Liver (tissue), 8 donors: ENCODE measurements at regions not wholly inside any gene's neighbourhood (a gene's known extent, or its start where the extent isn't known, plus 50 kb on each side); places are given as distances from the start of the nearest gene placed in this dataset.

Experiments
- DNase-seq: peaks from one replicate; pipeline ENCODE4 v3.0.0-alpha.2; 2017; ENCODE audit warnings: low spot score
- H3K27ac ChIP-seq, 2 donors: one replicate each; pipeline ENCODE4 v1.7.0; 2013; ENCODE audit warnings: inconsistent platforms in 2 of 2, low read length in 2 of 2, control low read depth in 1 of 2, low read depth in 1 of 2, mild to moderate bottlenecking in 1 of 2
- H3K27me3 ChIP-seq, 4 donors: one replicate each; pipeline versions ENCODE4 v1.6.1 to v1.7.0; 2013; ENCODE audit warnings: low read length in 3 of 4, inconsistent platforms in 1 of 4, mild to moderate bottlenecking in 1 of 4, moderate library complexity in 1 of 4; ENCODE audit not compliant: control insufficient read depth in 4 of 4, insufficient read depth in 4 of 4
- H3K36me3 ChIP-seq, 4 donors: one replicate each; pipeline versions ENCODE4 v1.6.1 to v1.7.0; 2013; ENCODE audit warnings: low read length in 3 of 4, mild to moderate bottlenecking in 3 of 4, low read depth in 1 of 4, moderate library complexity in 1 of 4; ENCODE audit not compliant: control insufficient read depth in 4 of 4, insufficient read depth in 3 of 4
- H3K4me1 ChIP-seq, 4 donors: one replicate each; pipeline versions ENCODE4 v1.6.1 to v1.7.0; 2013; ENCODE audit warnings: low read length in 3 of 4, mild to moderate bottlenecking in 3 of 4, moderate library complexity in 1 of 4; ENCODE audit not compliant: control insufficient read depth in 4 of 4, insufficient read depth in 4 of 4
- H3K4me3 ChIP-seq, 3 donors: one replicate each; pipeline versions ENCODE4 v1.6.1 to v1.7.0; 2013; ENCODE audit warnings: low read length in 3 of 3, control low read depth in 1 of 3, low read depth in 1 of 3, mild to moderate bottlenecking in 1 of 3
- H3K9ac ChIP-seq, 2 donors: one replicate each; pipeline ENCODE4 v1.7.0; 2013; ENCODE audit warnings: low read length in 2 of 2, mild to moderate bottlenecking in 2 of 2, moderate library complexity in 2 of 2, control low read depth in 1 of 2, low read depth in 1 of 2
- H3K9me3 ChIP-seq, 4 donors: one replicate each; pipeline versions ENCODE4 v1.6.1 to v1.7.0; 2013; ENCODE audit warnings: low read length in 3 of 4; ENCODE audit not compliant: control insufficient read depth in 4 of 4
- EGR1 ChIP-seq, 2 donors: IDR thresholded peaks; 2 replicates each; pipeline ENCODE4 v1.6.1; 2016 to 2018; ENCODE audit warnings: antibody characterized with exemption in 2 of 2, low read depth in 2 of 2
- FOXA1 ChIP-seq: IDR thresholded peaks from 2 replicates; pipeline ENCODE4 v1.6.1; 2016; ENCODE audit warnings: antibody characterized with exemption
- FOXA2 ChIP-seq: IDR thresholded peaks from 2 replicates; pipeline ENCODE4 v1.6.1; 2016; ENCODE audit warnings: antibody characterized with exemption
- GABPA ChIP-seq, 2 donors: IDR thresholded peaks in 1 of 2; conservative IDR thresholded peaks in 1 of 2; 2 replicates each; pipeline ENCODE4 v1.6.1; 2016; ENCODE audit warnings: antibody characterized with exemption in 2 of 2, mild to moderate bottlenecking in 1 of 2, moderate library complexity in 1 of 2
- HNF4A ChIP-seq, 2 donors: conservative IDR thresholded peaks; 2 replicates each; pipeline ENCODE4 v1.6.1; 2016; ENCODE audit warnings: antibody characterized with exemption in 2 of 2, mild to moderate bottlenecking in 2 of 2
- HNF4G ChIP-seq: IDR thresholded peaks from 2 replicates; pipeline ENCODE4 v1.6.1; 2016; ENCODE audit warnings: antibody characterized with exemption
- JUND ChIP-seq, 2 donors: IDR thresholded peaks; 2 replicates each; pipeline ENCODE4 v1.6.1; 2016; ENCODE audit warnings: antibody characterized with exemption in 2 of 2
- NR2F2 ChIP-seq: IDR thresholded peaks from 2 replicates; pipeline ENCODE4 v1.6.1; 2016; ENCODE audit warnings: antibody characterized with exemption
- RAD21 ChIP-seq, 2 donors: IDR thresholded peaks; 2 replicates each; pipeline ENCODE4 v1.6.1; 2016; ENCODE audit warnings: antibody characterized with exemption in 2 of 2, mild to moderate bottlenecking in 2 of 2
- RXRA ChIP-seq, 2 donors: IDR thresholded peaks; 2 replicates each; pipeline ENCODE4 v1.6.1; 2017 to 2018; ENCODE audit warnings: antibody characterized with exemption in 2 of 2, mild to moderate bottlenecking in 1 of 2
- SP1 ChIP-seq: IDR thresholded peaks from 2 replicates; pipeline ENCODE4 v1.6.1; 2018; ENCODE audit warnings: antibody characterized with exemption, mild to moderate bottlenecking
- TAF1 ChIP-seq: conservative IDR thresholded peaks from 2 replicates; pipeline ENCODE4 v1.6.1; 2016; ENCODE audit warnings: antibody characterized with exemption, mild to moderate bottlenecking
- YY1 ChIP-seq: IDR thresholded peaks from 2 replicates; pipeline ENCODE4 v1.6.1; 2016; ENCODE audit warnings: antibody characterized with exemption, mild to moderate bottlenecking
- WGBS: extraction: QIAGEN DNeasy Blood & Tissue Kit; methylation state at CpG from one replicate; pipeline ENCODE4 v1.1.7; 2013; 5-methylcytosine and 5-hydroxymethylcytosine counted together
- TF ChIP-seq, protein P1 (sequence below): IDR thresholded peaks from 2 replicates; pipeline ENCODE4 v1.6.1; 2016; ENCODE audit warnings: antibody characterized with exemption
- TF ChIP-seq, protein P2 (sequence below): IDR thresholded peaks from 2 replicates; pipeline ENCODE4 v1.6.1; 2016; ENCODE audit warnings: antibody characterized with exemption
- TF ChIP-seq, protein P3 (sequence below): fragments of 150-350 bp; IDR thresholded peaks from 2 replicates; pipeline ENCODE4 v1.5.1; 2017; ENCODE audit warnings: improper control_type of control experiment, low read depth, low read length; ENCODE audit not compliant: missing input control
- TF ChIP-seq, protein P4 (sequence below): IDR thresholded peaks from 2 replicates; pipeline ENCODE4 v1.6.1; 2016; ENCODE audit warnings: antibody characterized with exemption
- TF ChIP-seq, protein P5 (sequence below): IDR thresholded peaks from 2 replicates; pipeline ENCODE4 v1.6.1; 2016; ENCODE audit warnings: antibody characterized with exemption, mild to moderate bottlenecking
- donor health status: healthy.
- donor health status: healthy.
- donor health status: healthy.
- donor health status: healthy.
- donor health status: healthy.

DNA sequence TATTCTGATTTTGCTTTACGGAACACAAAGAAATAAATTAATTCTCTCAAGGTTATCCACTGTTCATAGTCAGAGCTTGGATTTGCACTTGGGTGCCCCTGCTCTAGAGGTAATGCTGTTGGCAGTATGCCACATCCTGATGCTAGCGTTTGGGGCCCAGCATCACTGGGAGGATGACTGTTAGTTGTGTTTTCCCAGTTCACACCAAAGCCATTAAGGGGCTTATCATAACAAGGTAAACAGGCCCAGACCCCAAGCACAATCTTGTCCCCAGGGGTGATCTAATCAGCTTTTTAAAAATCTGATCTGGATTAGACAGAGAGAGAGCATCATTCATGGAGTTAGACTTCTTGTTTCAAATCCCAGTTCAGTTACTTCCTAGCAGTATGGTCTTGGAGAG is 60.2 kb upstream of the PBX1 start:
- Histone ChIP-seq H3K4me3 (no peak overlapping the region), H3K4me1 (no peaks in the 10 kb centered on the region), H3K27ac (no peak overlapping the region), H3K9ac (no peak overlapping the region), H3K36me3 (no peaks in the 10 kb centered on the region), H3K27me3 (no peaks in the 10 kb centered on the region), H3K9me3 (no peaks in the 10 kb centered on the region)
- 82% methylated on average over 2 of the region's 2 CpGs for WGBS
- TF ChIP-seq, protein P1, sequence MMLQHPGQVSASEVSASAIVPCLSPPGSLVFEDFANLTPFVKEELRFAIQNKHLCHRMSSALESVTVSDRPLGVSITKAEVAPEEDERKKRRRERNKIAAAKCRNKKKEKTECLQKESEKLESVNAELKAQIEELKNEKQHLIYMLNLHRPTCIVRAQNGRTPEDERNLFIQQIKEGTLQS = no peak
- TF ChIP-seq FOXA1 = no peak
- TF ChIP-seq YY1 = no peak
- TF ChIP-seq NR2F2 = no peak
- no peak for TF ChIP-seq JUND (IDR thresholded peaks at IDR 0.05)
- TF ChIP-seq, protein P2, sequence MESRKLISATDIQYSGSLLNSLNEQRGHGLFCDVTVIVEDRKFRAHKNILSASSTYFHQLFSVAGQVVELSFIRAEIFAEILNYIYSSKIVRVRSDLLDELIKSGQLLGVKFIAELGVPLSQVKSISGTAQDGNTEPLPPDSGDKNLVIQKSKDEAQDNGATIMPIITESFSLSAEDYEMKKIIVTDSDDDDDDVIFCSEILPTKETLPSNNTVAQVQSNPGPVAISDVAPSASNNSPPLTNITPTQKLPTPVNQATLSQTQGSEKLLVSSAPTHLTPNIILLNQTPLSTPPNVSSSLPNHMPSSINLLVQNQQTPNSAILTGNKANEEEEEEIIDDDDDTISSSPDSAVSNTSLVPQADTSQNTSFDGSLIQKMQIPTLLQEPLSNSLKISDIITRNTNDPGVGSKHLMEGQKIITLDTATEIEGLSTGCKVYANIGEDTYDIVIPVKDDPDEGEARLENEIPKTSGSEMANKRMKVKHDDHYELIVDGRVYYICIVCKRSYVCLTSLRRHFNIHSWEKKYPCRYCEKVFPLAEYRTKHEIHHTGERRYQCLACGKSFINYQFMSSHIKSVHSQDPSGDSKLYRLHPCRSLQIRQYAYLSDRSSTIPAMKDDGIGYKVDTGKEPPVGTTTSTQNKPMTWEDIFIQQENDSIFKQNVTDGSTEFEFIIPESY = no peak
- TF ChIP-seq, protein P3, sequence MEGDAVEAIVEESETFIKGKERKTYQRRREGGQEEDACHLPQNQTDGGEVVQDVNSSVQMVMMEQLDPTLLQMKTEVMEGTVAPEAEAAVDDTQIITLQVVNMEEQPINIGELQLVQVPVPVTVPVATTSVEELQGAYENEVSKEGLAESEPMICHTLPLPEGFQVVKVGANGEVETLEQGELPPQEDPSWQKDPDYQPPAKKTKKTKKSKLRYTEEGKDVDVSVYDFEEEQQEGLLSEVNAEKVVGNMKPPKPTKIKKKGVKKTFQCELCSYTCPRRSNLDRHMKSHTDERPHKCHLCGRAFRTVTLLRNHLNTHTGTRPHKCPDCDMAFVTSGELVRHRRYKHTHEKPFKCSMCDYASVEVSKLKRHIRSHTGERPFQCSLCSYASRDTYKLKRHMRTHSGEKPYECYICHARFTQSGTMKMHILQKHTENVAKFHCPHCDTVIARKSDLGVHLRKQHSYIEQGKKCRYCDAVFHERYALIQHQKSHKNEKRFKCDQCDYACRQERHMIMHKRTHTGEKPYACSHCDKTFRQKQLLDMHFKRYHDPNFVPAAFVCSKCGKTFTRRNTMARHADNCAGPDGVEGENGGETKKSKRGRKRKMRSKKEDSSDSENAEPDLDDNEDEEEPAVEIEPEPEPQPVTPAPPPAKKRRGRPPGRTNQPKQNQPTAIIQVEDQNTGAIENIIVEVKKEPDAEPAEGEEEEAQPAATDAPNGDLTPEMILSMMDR = no peak
- TF ChIP-seq HNF4A (conservative IDR thresholded peaks at IDR 0.05) = no peak
- TF ChIP-seq HNF4G = no peak
- no peak for TF ChIP-seq GABPA (IDR thresholded peaks at IDR 0.05 in 1 of 2, conservative IDR thresholded peaks at IDR 0.05 in 1 of 2)
- no peak for TF ChIP-seq RAD21 (IDR thresholded peaks at IDR 0.05)
- TF ChIP-seq RXRA (IDR thresholded peaks at IDR 0.05) = no peak
- TF ChIP-seq EGR1 (IDR thresholded peaks at IDR 0.05; ENCODE audit: low read depth in 2 of 2) = no peak
- DNase-seq = no peak

DNA sequence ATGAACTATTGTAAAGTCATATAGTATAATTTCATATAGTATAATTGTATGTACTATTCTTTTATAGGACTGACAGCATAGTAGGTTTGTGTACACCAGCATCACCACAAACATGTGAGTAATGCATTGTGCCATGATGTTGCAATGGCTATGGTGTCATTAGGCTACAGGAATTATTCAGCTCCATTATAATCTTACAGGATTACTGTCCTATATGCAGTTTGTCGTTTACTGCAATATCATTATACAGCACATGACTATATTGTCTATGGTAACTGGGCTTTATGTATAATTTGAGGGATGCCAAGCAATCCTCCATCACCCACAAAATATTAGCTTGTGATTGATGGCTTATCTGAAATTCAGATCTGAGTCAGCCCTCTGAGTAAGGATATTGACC is 54.2 kb upstream of the PBX1 start:
- Histone ChIP-seq H3K36me3 (no peaks in the 10 kb centered on the region), H3K9ac (no peak overlapping the region), H3K4me1 (no peaks in the 10 kb centered on the region), H3K27ac (no peak overlapping the region), H3K9me3 (no peaks in the 10 kb centered on the region), H3K27me3 (no peaks in the 10 kb centered on the region), H3K4me3 (no peak overlapping the region)
- TF ChIP-seq SP1 = no peak
- TF ChIP-seq HNF4G = no peak
- TF ChIP-seq, protein P2 = no peak
- no peak for TF ChIP-seq YY1
- TF ChIP-seq GABPA (IDR thresholded peaks at IDR 0.05 in 1 of 2, conservative IDR thresholded peaks at IDR 0.05 in 1 of 2) = no peak
- TF ChIP-seq, protein P4, sequence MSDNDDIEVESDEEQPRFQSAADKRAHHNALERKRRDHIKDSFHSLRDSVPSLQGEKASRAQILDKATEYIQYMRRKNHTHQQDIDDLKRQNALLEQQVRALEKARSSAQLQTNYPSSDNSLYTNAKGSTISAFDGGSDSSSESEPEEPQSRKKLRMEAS = no peak
- no peak for TF ChIP-seq RAD21 (IDR thresholded peaks at IDR 0.05)
- TF ChIP-seq, protein P3 = no peak
- TF ChIP-seq EGR1 (IDR thresholded peaks at IDR 0.05; ENCODE audit: low read depth in 2 of 2) = no peak
- TF ChIP-seq FOXA2 = no peak
- no peak for TF ChIP-seq RXRA (IDR thresholded peaks at IDR 0.05)
- no peak for TF ChIP-seq HNF4A (conservative IDR thresholded peaks at IDR 0.05)
- TF ChIP-seq, protein P5, sequence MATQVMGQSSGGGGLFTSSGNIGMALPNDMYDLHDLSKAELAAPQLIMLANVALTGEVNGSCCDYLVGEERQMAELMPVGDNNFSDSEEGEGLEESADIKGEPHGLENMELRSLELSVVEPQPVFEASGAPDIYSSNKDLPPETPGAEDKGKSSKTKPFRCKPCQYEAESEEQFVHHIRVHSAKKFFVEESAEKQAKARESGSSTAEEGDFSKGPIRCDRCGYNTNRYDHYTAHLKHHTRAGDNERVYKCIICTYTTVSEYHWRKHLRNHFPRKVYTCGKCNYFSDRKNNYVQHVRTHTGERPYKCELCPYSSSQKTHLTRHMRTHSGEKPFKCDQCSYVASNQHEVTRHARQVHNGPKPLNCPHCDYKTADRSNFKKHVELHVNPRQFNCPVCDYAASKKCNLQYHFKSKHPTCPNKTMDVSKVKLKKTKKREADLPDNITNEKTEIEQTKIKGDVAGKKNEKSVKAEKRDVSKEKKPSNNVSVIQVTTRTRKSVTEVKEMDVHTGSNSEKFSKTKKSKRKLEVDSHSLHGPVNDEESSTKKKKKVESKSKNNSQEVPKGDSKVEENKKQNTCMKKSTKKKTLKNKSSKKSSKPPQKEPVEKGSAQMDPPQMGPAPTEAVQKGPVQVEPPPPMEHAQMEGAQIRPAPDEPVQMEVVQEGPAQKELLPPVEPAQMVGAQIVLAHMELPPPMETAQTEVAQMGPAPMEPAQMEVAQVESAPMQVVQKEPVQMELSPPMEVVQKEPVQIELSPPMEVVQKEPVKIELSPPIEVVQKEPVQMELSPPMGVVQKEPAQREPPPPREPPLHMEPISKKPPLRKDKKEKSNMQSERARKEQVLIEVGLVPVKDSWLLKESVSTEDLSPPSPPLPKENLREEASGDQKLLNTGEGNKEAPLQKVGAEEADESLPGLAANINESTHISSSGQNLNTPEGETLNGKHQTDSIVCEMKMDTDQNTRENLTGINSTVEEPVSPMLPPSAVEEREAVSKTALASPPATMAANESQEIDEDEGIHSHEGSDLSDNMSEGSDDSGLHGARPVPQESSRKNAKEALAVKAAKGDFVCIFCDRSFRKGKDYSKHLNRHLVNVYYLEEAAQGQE = no peak
- TF ChIP-seq JUND (IDR thresholded peaks at IDR 0.05) = no peak
- no peak for TF ChIP-seq FOXA1
- TF ChIP-seq, protein P1 = no peak
- no peak for TF ChIP-seq TAF1
- TF ChIP-seq NR2F2 = no peak
- no peak for DNase-seq
- WGBS = 87% methylated on average over 1 of the region's 1 CpG
